ENCODE measurements at regions not wholly inside any gene's neighbourhood (a gene's known extent, or its start where the extent isn't known, plus 50 kb on each side); places are given as distances from the start of the nearest gene placed in this dataset.

DNA sequence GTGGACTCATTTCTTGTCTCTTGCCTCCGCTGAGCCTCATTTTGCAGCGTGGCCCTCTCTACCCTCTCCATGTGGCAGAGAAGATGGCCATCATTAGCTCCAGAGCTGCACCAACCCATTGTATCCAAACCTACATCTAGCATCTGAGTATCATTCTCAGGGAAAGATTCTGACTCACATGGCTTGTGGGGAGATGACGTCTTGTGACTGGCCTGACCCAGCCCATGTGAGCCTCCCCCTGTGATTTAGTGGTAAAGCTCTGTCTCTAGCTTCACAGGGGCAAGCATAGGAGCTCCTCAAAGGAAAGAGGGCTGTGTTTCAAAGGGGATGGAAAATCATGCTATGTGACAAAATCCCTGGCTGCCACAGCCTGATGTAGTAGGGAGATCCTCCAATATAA lies 87.4 kb upstream of the RBMS1 start:
- no peaks in the 10 kb centered on the region for H3K27me3 ChIP-seq (replicated peaks in 1 of 7)
- H3K36me3 ChIP-seq = no peaks in the 10 kb centered on the region
- no peaks in the 10 kb centered on the region for H3K9me3 ChIP-seq
- TF ChIP-seq, protein P1, sequence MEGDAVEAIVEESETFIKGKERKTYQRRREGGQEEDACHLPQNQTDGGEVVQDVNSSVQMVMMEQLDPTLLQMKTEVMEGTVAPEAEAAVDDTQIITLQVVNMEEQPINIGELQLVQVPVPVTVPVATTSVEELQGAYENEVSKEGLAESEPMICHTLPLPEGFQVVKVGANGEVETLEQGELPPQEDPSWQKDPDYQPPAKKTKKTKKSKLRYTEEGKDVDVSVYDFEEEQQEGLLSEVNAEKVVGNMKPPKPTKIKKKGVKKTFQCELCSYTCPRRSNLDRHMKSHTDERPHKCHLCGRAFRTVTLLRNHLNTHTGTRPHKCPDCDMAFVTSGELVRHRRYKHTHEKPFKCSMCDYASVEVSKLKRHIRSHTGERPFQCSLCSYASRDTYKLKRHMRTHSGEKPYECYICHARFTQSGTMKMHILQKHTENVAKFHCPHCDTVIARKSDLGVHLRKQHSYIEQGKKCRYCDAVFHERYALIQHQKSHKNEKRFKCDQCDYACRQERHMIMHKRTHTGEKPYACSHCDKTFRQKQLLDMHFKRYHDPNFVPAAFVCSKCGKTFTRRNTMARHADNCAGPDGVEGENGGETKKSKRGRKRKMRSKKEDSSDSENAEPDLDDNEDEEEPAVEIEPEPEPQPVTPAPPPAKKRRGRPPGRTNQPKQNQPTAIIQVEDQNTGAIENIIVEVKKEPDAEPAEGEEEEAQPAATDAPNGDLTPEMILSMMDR (IDR thresholded peaks at IDR 0.05 in 8 of 11, conservative IDR thresholded peaks at IDR 0.05 in 3 of 11) = no peak
- TF ChIP-seq POLR2A (IDR thresholded peaks at IDR 0.05) (no peak), POLR2AphosphoS5 (IDR thresholded peaks at IDR 0.05) (no peak)
- 88 to 97% (median 93%) methylated on average over 3 of the region's 3 CpGs for WGBS, 5 donors
- H3K27ac ChIP-seq = no peak overlapping the region
- H3K4me1 ChIP-seq = peaks cover 0 to 19% (median 7%) of the 10 kb centered on the region in 6 donors
- H3K4me3 ChIP-seq = no peak overlapping the region
- DNase-seq = no peak
- intact Hi-C loops (cut with DNase I; ENCODE audit: low total_unique reads) = no loop called here

DNA sequence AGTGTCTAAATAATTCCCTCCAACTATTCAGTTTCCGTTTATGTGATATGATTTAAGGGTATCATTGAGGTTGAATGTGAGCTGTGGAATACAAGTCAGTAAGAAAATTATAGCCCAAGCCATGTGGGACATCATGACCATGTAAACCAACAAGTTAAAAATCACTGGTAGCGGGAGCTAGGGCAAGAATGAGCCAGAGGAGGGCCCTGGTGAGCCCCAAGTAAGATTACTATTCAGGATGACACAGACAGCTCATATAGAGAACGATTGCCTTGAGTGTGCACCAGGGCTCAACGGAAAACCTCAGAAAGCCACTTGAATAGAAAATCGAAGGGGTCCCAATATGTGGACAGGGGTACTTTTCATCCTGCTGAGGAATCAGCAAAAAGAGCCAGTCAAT lies 87.8 kb upstream of the RBMS1 start:
- no peak for DNase-seq
- no peak overlapping the region for H3K27ac ChIP-seq
- H3K36me3 ChIP-seq = no peaks in the 10 kb centered on the region
- 81 to 84% (median 82%) methylated on average over 5 of the region's 5 CpGs for WGBS, 5 donors
- H3K4me3 ChIP-seq = no peak overlapping the region
- intact Hi-C loops (cut with DNase I; ENCODE audit: low total_unique reads) = no loop called here
- TF ChIP-seq POLR2A (IDR thresholded peaks at IDR 0.05) = no peak
- TF ChIP-seq, protein P1 (IDR thresholded peaks at IDR 0.05 in 8 of 11, conservative IDR thresholded peaks at IDR 0.05 in 3 of 11) = no peak
- no peak for TF ChIP-seq POLR2AphosphoS5 (IDR thresholded peaks at IDR 0.05)
- H3K9me3 ChIP-seq = no peaks in the 10 kb centered on the region
- no peaks in the 10 kb centered on the region for H3K27me3 ChIP-seq (replicated peaks in 1 of 7)
- H3K4me1 ChIP-seq = peaks cover 0 to 14% (median 5%) of the 10 kb centered on the region in 6 donors

DNA sequence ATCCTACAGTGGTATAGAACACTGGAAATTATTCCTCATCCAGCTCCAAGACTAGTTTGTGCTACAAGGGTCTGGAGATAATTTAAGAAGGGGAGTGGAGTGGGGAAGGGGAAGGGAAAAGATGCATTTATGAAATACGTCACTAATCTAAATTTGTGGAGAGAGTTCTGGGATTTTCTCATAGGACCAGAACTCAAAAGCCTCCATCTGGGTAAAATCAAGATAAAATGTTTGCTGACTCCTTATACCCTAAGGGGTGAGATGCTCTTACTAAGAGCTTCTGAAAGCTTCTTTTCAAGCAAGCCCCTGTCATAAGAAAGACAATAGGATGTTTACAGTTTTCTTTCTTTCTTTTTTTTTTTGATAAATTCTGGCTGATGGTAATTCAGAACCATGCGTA lies 88.5 kb upstream of the RBMS1 start:
- TF ChIP-seq, protein P1 (IDR thresholded peaks at IDR 0.05 in 8 of 11, conservative IDR thresholded peaks at IDR 0.05 in 3 of 11) = no peak
- no peaks in the 10 kb centered on the region for H3K27me3 ChIP-seq (replicated peaks in 1 of 7)
- peaks cover 0 to 10% (median under 1%) of the 10 kb centered on the region in 6 donors for H3K4me1 ChIP-seq
- no peak overlapping the region for H3K4me3 ChIP-seq
- intact Hi-C loops (cut with DNase I; ENCODE audit: low total_unique reads) = no loop called here
- peak overlapping the region in 1 of 8 donors; percentile 30 for H3K27ac ChIP-seq
- WGBS, 5 donors = 83 to 90% (median 88%) methylated on average over 2 of the region's 2 CpGs
- no peaks in the 10 kb centered on the region for H3K36me3 ChIP-seq
- H3K9me3 ChIP-seq = no peaks in the 10 kb centered on the region
- no peak for DNase-seq

DNA sequence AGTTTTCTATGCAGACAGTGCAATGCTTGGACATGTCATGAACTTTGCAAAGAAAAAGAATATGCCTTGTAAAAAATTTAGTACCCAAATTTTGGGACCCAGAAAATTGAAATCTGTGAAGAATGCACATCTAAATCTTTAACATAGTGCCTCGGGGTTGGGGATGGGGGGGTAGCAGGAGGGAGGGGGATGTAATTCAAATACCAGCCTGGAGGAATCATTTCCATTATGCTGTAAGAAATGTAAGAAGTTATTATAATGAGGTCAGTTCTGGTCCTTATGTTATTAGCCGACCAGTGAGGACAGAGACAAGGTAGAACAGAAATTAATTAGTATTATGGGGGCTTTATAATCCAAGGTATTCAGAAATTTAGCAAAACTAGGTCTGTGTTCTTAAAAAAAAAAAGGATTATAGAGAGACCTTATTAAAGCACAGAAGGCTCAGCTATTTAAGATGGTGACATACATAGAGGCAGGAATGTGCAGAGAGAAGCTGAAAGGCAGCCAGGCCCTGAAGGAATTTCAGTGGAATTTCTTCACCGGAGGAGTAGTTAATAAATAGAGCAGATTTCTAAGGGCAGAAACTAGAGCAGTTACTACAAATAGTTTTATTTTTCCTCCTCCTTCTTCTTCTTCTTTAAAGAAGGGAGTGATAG lies 89.0 kb upstream of the RBMS1 start:
- H3K9me3 ChIP-seq = no peaks in the 10 kb centered on the region
- H3K4me1 ChIP-seq = peaks cover 0 to 10% (median 0%) of the 10 kb centered on the region in 6 donors
- no peak overlapping the region for H3K4me3 ChIP-seq
- peak overlapping the region in 2 of 8 donors; percentile 30 to 34 for H3K27ac ChIP-seq
- WGBS, 5 donors = 62 to 84% (median 79%) methylated on average over 3 of the region's 3 CpGs
- no peaks in the 10 kb centered on the region for H3K36me3 ChIP-seq
- TF ChIP-seq POLR2AphosphoS5 (IDR thresholded peaks at IDR 0.05) (no peak), POLR2A (IDR thresholded peaks at IDR 0.05) (no peak)
- TF ChIP-seq, protein P1 (IDR thresholded peaks at IDR 0.05 in 8 of 11, conservative IDR thresholded peaks at IDR 0.05 in 3 of 11) = no peak
- no peaks in the 10 kb centered on the region for H3K27me3 ChIP-seq (replicated peaks in 1 of 7)
- intact Hi-C loops (cut with DNase I; ENCODE audit: low total_unique reads) = no loop called here
- DNase-seq = no peak
